CD4-positive, alpha-beta T cell treated with Interferon alpha-2 for 1 hour (primary cell): ENCODE measurements at regions not wholly inside any gene's neighbourhood (a gene's known extent, or its start where the extent isn't known, plus 50 kb on each side); places are given as distances from the start of the nearest gene placed in this dataset.
"Not testable (repeated sequence)": the region's sequence is repeated elsewhere in the genome, so short reads cannot be mapped to it uniquely, and the experiment has no call there.

ENCODE experiments used
- DNase-seq, 2 donors: peaks; one replicate each; pipeline ENCODE4 v3.0.0-alpha.2; 2020 to 2022

GRCh38 chr2:224106794-224107193 lies 67.7 kb upstream of the SERPINE2 start:
- no peak for DNase-seq

GRCh38 chr2:224104668-224105386 lies 65.7 kb upstream of the SERPINE2 start:
- no peak for DNase-seq

DNA sequence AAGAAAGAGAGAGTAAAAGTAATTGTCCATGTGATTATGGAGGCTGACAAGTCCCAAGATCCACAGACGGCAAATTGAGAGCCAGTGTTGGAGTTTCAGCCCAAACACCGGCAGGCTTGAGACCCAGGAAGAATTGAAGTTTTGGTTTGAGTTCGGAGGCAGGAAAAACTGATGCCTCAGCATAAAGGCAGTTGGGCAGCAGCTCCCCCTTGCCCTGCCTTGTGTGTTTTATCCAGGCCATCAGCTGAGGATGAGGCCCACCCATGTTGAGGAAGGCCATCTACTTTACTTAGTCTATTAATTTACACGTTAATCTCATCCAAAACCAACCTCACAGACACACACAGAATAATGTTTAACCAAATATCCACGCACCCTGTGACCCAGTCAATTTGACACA lies 64.6 kb upstream of the SERPINE2 start:
- DNase-seq, result no peak

GRCh38 chr2:224102991-224103390 lies 63.9 kb upstream of the SERPINE2 start:
- no peak for DNase-seq

- DNase-seq, result no peak
These were observed 62.9 kb upstream of the SERPINE2 start for GRCh38 chr2:224101820-224102630.

GRCh38 chr2:224099861-224100643 lies 61.0 kb upstream of the SERPINE2 start:
- no peak for DNase-seq

GRCh38 chr2:224098481-224099230 lies 59.6 kb upstream of the SERPINE2 start:
- DNase-seq, result no peak

DNA sequence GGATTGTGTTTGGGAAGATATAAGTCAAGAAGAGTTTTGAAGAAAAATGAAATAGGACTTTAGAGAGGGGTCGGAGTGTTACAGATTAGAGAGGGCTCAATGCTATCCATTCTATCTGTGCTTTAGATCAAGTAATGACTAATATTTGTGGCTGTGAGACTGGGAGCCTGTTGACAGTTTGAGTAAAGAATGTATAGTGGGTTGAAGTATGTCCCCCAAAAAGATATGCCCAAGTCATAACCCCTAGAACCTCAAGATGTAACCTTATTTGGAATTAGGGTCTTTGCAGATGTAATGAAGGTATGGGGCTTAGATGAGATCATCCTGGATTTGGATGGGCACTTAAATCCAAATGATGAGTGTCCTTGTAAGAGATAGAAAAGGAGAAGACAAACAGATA lies 55.3 kb upstream of the SERPINE2 start:
- no peak for DNase-seq

DNA sequence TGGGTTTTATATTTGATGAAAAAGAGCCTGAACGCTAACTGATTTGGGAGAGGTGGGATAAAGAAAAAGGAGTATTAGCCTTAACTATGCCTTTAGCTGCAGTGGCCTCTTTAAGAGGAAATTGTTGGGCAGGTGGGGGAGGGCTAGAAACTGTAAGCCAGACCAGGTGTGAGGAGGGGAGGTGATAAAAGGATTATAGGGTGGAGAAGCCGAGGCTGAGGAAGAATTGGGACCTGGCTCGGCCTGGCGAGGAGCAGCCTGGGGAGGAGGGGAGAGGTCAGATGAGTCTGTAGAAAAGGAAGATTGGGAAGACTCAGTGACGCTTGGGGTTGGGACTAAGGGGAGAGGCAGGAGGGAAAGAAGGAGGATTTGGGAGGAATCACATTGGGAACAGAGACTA lies 52.6 kb upstream of the SERPINE2 start:
- DNase-seq, result not testable (repeated sequence)

GRCh38 chr2:224089606-224090005 lies 50.5 kb upstream of the SERPINE2 start:
- DNase-seq, result not testable (repeated sequence)
